DND-41 (cell line): ENCODE measurements at regions not wholly inside any gene's neighbourhood (a gene's known extent, or its start where the extent isn't known, plus 50 kb on each side); places are given as distances from the start of the nearest gene placed in this dataset.
"Not testable (repeated sequence)": the region's sequence is repeated elsewhere in the genome, so short reads cannot be mapped to it uniquely, and the experiment has no call there.

Experiments
- ATAC-seq: fragments of 200-7000 bp; cut with Tn5 transposase; 3 replicates; pipeline ENCODE4 v1.9.1; 2021; ENCODE audit warnings: low read depth; ENCODE audit not compliant: insufficient read depth
- DNase-seq: peaks from one replicate; pipeline ENCODE4 v3.0.0-alpha.2; 2020
- H2AFZ ChIP-seq: 2 replicates; pipeline ENCODE4 v1.6.0; 2012; ENCODE audit warnings: low read depth, low read length
- H3K27ac ChIP-seq: 2 replicates; pipeline ENCODE4 v1.5.1; 2012; ENCODE audit warnings: low read length, inconsistent platforms
- H3K27me3 ChIP-seq: fragments of 200-600 bp; sonication (generic); 2 replicates; pipeline ENCODE4 v1.6.0; 2012; ENCODE audit warnings: low read length, mild to moderate bottlenecking, inconsistent platforms; ENCODE audit not compliant: insufficient read depth, poor library complexity
- H3K36me3 ChIP-seq: 2 replicates; pipeline ENCODE4 v1.5.1; 2012; ENCODE audit warnings: low read length, inconsistent platforms; ENCODE audit not compliant: insufficient read depth
- H3K4me1 ChIP-seq: 2 replicates; pipeline ENCODE4 v1.5.1; 2012; ENCODE audit warnings: mild to moderate bottlenecking, low read length; ENCODE audit not compliant: insufficient read depth
- H3K4me2 ChIP-seq: 2 replicates; pipeline ENCODE4 v1.6.0; 2012; ENCODE audit warnings: mild to moderate bottlenecking, moderate library complexity, low read length, inconsistent platforms; ENCODE audit not compliant: insufficient read depth
- H3K4me3 ChIP-seq, 2 experiments: fragments of 200-600 bp in 1 of 2; shearing (Covaris generic) in 1 of 2; 2 replicates each; pipeline ENCODE4 v1.5.1; 2012 to 2016; ENCODE audit warnings: inconsistent platforms in 2 of 2, low read length in 2 of 2, mild to moderate bottlenecking in 2 of 2, low read depth in 1 of 2, moderate library complexity in 1 of 2
- H3K79me2 ChIP-seq: 2 replicates; pipeline ENCODE4 v1.6.0; 2012; ENCODE audit warnings: low read length, inconsistent platforms; ENCODE audit not compliant: insufficient read depth
- H3K9ac ChIP-seq: 2 replicates; pipeline ENCODE4 v1.6.0; 2012; ENCODE audit warnings: low read depth, mild to moderate bottlenecking, inconsistent platforms, low read length, moderate library complexity
- H3K9me3 ChIP-seq: 2 replicates; pipeline ENCODE4 v1.5.1; 2012; ENCODE audit warnings: low read length, moderate library complexity, mild to moderate bottlenecking, inconsistent platforms; ENCODE audit not compliant: insufficient read depth, severe bottlenecking
- H4K20me1 ChIP-seq: 2 replicates; pipeline ENCODE4 v1.6.0; 2012; ENCODE audit warnings: low read length; ENCODE audit not compliant: insufficient read depth
- CTCF ChIP-seq: IDR thresholded peaks from 2 replicates; pipeline ENCODE4 v1.5.1; 2012; ENCODE audit warnings: borderline replicate concordance, low read length, moderate library complexity, mild to moderate bottlenecking; ENCODE audit not compliant: poor library complexity, severe bottlenecking; ENCODE audit errors: extremely low read depth
- EZH2 ChIP-seq: IDR thresholded peaks from 3 replicates; pipeline ENCODE4 v1.6.1; 2012; ENCODE audit warnings: borderline replicate concordance, low read depth, mild to moderate bottlenecking, moderate library complexity, low read length, inconsistent platforms; ENCODE audit not compliant: severe bottlenecking

GRCh38 chr16:77046206-77046605 lies 144.8 kb upstream of the MON1B start:
- DNase-seq (no peak), ATAC-seq (no peak)
- Histone ChIP-seq H2AFZ (no peak overlapping the region), H3K4me2 (no peak overlapping the region), H3K36me3 (no peaks in the 10 kb centered on the region), H3K4me3 (no peak overlapping the region), H3K27me3 (no peaks in the 10 kb centered on the region), H3K79me2 (no peaks in the 10 kb centered on the region), H3K27ac (no peak overlapping the region), H4K20me1 (no peaks in the 10 kb centered on the region), H3K9me3 (no peaks in the 10 kb centered on the region), H3K4me1 (no peaks in the 10 kb centered on the region), H3K9ac (no peak overlapping the region)
- no peak for TF ChIP-seq EZH2
- no peak for TF ChIP-seq CTCF

- H3K79me2 ChIP-seq = no peaks in the 10 kb centered on the region
- H3K27me3 ChIP-seq = no peaks in the 10 kb centered on the region
- ATAC-seq (no peak), DNase-seq (no peak)
- TF ChIP-seq CTCF = no peak
- no peak for TF ChIP-seq EZH2
- H3K4me3 ChIP-seq = no peak overlapping the region
- H3K4me1 ChIP-seq = no peaks in the 10 kb centered on the region
- H3K4me2 ChIP-seq = no peak overlapping the region
- H3K9ac ChIP-seq = no peak overlapping the region
- H3K36me3 ChIP-seq = no peaks in the 10 kb centered on the region
- no peak overlapping the region for H3K27ac ChIP-seq
- no peaks in the 10 kb centered on the region for H3K9me3 ChIP-seq
- H4K20me1 ChIP-seq = no peaks in the 10 kb centered on the region
- no peak overlapping the region for H2AFZ ChIP-seq
Observed at GRCh38 chr16:77048085-77048484, 142.9 kb upstream of the MON1B start.

- H3K9ac ChIP-seq = no peak overlapping the region
- H3K4me2 ChIP-seq = no peak overlapping the region
- H4K20me1 ChIP-seq = no peaks in the 10 kb centered on the region
- no peak overlapping the region for H2AFZ ChIP-seq
- H3K79me2 ChIP-seq = no peaks in the 10 kb centered on the region
- ATAC-seq (no peak), DNase-seq (no peak)
- no peaks in the 10 kb centered on the region for H3K9me3 ChIP-seq
- H3K36me3 ChIP-seq = no peaks in the 10 kb centered on the region
- TF ChIP-seq EZH2 (no peak), CTCF (no peak)
- H3K4me3 ChIP-seq = no peak overlapping the region
- H3K27me3 ChIP-seq = no peaks in the 10 kb centered on the region
- H3K27ac ChIP-seq = no peak overlapping the region
- no peaks in the 10 kb centered on the region for H3K4me1 ChIP-seq
Observed at GRCh38 chr16:77049577-77049976, 141.4 kb upstream of the MON1B start.

- not testable (repeated sequence) for H3K79me2 ChIP-seq, H2AFZ ChIP-seq, H3K9ac ChIP-seq, H4K20me1 ChIP-seq, H3K4me3 ChIP-seq, H3K27me3 ChIP-seq, H3K4me1 ChIP-seq, ATAC-seq, H3K36me3 ChIP-seq, DNase-seq, H3K4me2 ChIP-seq, H3K9me3 ChIP-seq, H3K27ac ChIP-seq
Observed at GRCh38 chr16:77056597-77056996, 134.4 kb upstream of the MON1B start.
